D341Med (cell line): ENCODE measurements at regions not wholly inside any gene's neighbourhood (a gene's known extent, or its start where the extent isn't known, plus 50 kb on each side); places are given as distances from the start of the nearest gene placed in this dataset.

Source experiments
- DNase-seq: peaks from one replicate; pipeline ENCODE4 v3.0.0; 2012; ENCODE audit warnings: low spot score

GRCh38 chr12:11946161-11946560, 124.6 kb upstream of the BCL2L14 start:
- no peak for DNase-seq

- DNase-seq = no peak
These were observed 123.5 kb upstream of the BCL2L14 start for GRCh38 chr12:11947213-11947612.

- DNase-seq = no peak
These were observed 120.9 kb upstream of the BCL2L14 start for GRCh38 chr12:11949738-11950411.

- DNase-seq = no peak
These were observed 119.5 kb upstream of the BCL2L14 start for GRCh38 chr12:11951209-11951608.

- DNase-seq = no peak
These were observed 117.2 kb upstream of the BCL2L14 start for GRCh38 chr12:11953523-11953922.

- no peak for DNase-seq
These were observed 116.6 kb upstream of the BCL2L14 start for GRCh38 chr12:11954181-11954580.

GRCh38 chr12:11958221-11959091, 112.3 kb upstream of the BCL2L14 start:
- no peak for DNase-seq

GRCh38 chr12:11959117-11959823, 111.5 kb upstream of the BCL2L14 start:
- no peak for DNase-seq

GRCh38 chr12:11960646-11961045, 110.1 kb upstream of the BCL2L14 start:
- DNase-seq = no peak

GRCh38 chr12:11961686-11962085, 109.1 kb upstream of the BCL2L14 start:
- DNase-seq = no peak

GRCh38 chr12:11962860-11963259, 107.9 kb upstream of the BCL2L14 start:
- no peak for DNase-seq

- DNase-seq = no peak
These were observed 106.8 kb upstream of the BCL2L14 start for GRCh38 chr12:11963841-11964471.

GRCh38 chr12:11965258-11965910, 105.4 kb upstream of the BCL2L14 start:
- DNase-seq = no peak

- no peak for DNase-seq
These were observed 103.2 kb upstream of the BCL2L14 start for GRCh38 chr12:11967376-11968047.

GRCh38 chr12:11968048-11968383, 102.7 kb upstream of the BCL2L14 start:
- DNase-seq = no peak

GRCh38 chr12:11968516-11968915, 102.2 kb upstream of the BCL2L14 start:
- DNase-seq = no peak

- DNase-seq = no peak
These were observed 101.1 kb upstream of the BCL2L14 start for GRCh38 chr12:11969437-11970154.

GRCh38 chr12:11970155-11970520, 100.6 kb upstream of the BCL2L14 start:
- no peak for DNase-seq

GRCh38 chr12:11973396-11973795, 97.3 kb upstream of the BCL2L14 start:
- no peak for DNase-seq

GRCh38 chr12:11976005-11976404, 94.7 kb upstream of the BCL2L14 start:
- DNase-seq = no peak
